NCI-H69 (cell line): ENCODE measurements at regions not wholly inside any gene's neighbourhood (a gene's known extent, or its start where the extent isn't known, plus 50 kb on each side); places are given as distances from the start of the nearest gene placed in this dataset.
A peak's percentile ranks its signal among the peaks of the same experiment; 100 is the strongest.

Source experiments
- DNase-seq: peaks from one replicate; lab custom pipeline; 2025; lab: John Stamatoyannopoulos, UW

- no peak for DNase-seq
Measured at GRCh38 chr20:60126975-60127374, 168.8 kb downstream of the CDH26 start.

- DNase-seq: no peak
Measured at GRCh38 chr20:60131375-60131774, 173.2 kb downstream of the CDH26 start.

GRCh38 chr20:60132162-60132826 is 174.1 kb downstream of the CDH26 start:
- no peak for DNase-seq

GRCh38 chr20:60132827-60133670 is 174.8 kb downstream of the CDH26 start:
- DNase-seq: no peak

GRCh38 chr20:60135276-60135675 is 177.1 kb downstream of the CDH26 start:
- no peak for DNase-seq

GRCh38 chr20:60136645-60137401 is 178.6 kb downstream of the CDH26 start:
- DNase-seq: no peak

GRCh38 chr20:60137657-60138245 is 179.5 kb downstream of the CDH26 start:
- peak; percentile 5 for DNase-seq

GRCh38 chr20:60138256-60139220 is 180.3 kb downstream of the CDH26 start:
- no peak for DNase-seq

GRCh38 chr20:60139663-60140446 is 181.6 kb downstream of the CDH26 start:
- DNase-seq: no peak

- no peak for DNase-seq
Measured at GRCh38 chr20:60142587-60142986, 184.4 kb downstream of the CDH26 start.

- no peak for DNase-seq
Measured at GRCh38 chr20:60143261-60143842, 185.1 kb downstream of the CDH26 start.

GRCh38 chr20:60144404-60144803 is 186.2 kb downstream of the CDH26 start:
- DNase-seq: no peak

GRCh38 chr20:60144974-60145527 is 186.8 kb downstream of the CDH26 start:
- DNase-seq: no peak

- DNase-seq: no peak
Measured at GRCh38 chr20:60147004-60147403, 188.8 kb downstream of the CDH26 start.

- no peak for DNase-seq
Measured at GRCh38 chr20:60148885-60149284, 190.7 kb downstream of the CDH26 start.

GRCh38 chr20:60152792-60153191 is 194.6 kb downstream of the CDH26 start:
- no peak for DNase-seq

GRCh38 chr20:60160451-60161145 is 202.4 kb downstream of the CDH26 start:
- DNase-seq: no peak

- no peak for DNase-seq
Measured at GRCh38 chr20:60167812-60168211, 209.6 kb downstream of the CDH26 start.

- no peak for DNase-seq
Measured at GRCh38 chr20:60168963-60169362, 210.7 kb downstream of the CDH26 start.
